ENCODE measurements at regions not wholly inside any gene's neighbourhood (a gene's known extent, or its start where the extent isn't known, plus 50 kb on each side); places are given as distances from the start of the nearest gene placed in this dataset.

DNA sequence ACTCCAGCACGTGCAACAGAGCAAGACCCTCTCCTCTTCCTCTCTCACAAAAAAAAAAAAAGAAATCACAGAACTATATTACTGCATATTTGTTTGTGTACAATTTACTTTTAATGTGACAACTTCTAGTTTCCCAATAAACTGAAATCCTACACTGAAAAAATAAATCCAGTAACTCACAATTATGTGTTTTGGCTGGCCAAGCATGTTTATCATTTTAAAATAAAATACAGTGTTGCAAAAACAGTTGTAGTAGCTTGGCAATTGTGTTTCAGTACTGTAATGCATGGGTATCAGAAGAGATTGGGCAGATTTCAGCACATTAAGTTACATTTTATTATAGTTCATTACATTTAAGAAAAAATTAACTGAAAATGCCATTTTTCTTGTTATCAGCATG is 344.9 kb downstream of the ETS1 start:
- no peak overlapping the region for H3K4me3 ChIP-seq
- intact Hi-C loops (cut with DNase I), result no loop called here
- ATAC-seq (no peak), DNase-seq (no peak)
- TF ChIP-seq, protein P1, sequence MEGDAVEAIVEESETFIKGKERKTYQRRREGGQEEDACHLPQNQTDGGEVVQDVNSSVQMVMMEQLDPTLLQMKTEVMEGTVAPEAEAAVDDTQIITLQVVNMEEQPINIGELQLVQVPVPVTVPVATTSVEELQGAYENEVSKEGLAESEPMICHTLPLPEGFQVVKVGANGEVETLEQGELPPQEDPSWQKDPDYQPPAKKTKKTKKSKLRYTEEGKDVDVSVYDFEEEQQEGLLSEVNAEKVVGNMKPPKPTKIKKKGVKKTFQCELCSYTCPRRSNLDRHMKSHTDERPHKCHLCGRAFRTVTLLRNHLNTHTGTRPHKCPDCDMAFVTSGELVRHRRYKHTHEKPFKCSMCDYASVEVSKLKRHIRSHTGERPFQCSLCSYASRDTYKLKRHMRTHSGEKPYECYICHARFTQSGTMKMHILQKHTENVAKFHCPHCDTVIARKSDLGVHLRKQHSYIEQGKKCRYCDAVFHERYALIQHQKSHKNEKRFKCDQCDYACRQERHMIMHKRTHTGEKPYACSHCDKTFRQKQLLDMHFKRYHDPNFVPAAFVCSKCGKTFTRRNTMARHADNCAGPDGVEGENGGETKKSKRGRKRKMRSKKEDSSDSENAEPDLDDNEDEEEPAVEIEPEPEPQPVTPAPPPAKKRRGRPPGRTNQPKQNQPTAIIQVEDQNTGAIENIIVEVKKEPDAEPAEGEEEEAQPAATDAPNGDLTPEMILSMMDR (IDR thresholded peaks at IDR 0.05), result no peak
- no peaks in the 10 kb centered on the region for H3K27me3 ChIP-seq (ENCODE audit: low read depth)
- H3K27ac ChIP-seq, result no peak overlapping the region
- H3K36me3 ChIP-seq, result no peaks in the 10 kb centered on the region
- no peaks in the 10 kb centered on the region for H3K4me1 ChIP-seq
- no peaks in the 10 kb centered on the region for H3K9me3 ChIP-seq

DNA sequence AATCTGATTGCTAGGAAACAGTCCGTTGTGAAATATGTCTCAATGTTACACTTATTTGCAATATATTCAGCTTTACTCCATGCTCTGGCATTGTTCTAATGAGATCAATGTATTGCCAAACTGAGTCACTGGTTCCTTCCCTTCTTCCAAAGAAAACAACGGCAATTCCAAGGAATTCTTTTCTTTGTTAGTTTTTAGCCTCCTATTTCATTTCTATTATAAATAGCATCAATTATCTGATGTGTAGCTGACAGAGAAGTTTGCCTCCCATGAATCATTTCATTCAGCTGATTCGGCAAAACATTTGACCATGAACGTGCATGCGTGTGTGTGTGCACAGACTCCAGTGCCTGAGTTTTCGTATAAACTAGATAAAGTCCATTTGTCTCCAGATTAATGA is 346.8 kb downstream of the ETS1 start:
- DNase-seq, result no peak
- H3K27me3 ChIP-seq (ENCODE audit: low read depth), result no peaks in the 10 kb centered on the region
- ATAC-seq, result no peak
- H3K4me1 ChIP-seq, result peaks cover 9% of the 10 kb centered on the region
- intact Hi-C loops (cut with DNase I), result no loop called here
- no peaks in the 10 kb centered on the region for H3K36me3 ChIP-seq
- TF ChIP-seq, protein P1 (IDR thresholded peaks at IDR 0.05), result no peak
- H3K9me3 ChIP-seq, result no peaks in the 10 kb centered on the region
- no peak overlapping the region for H3K4me3 ChIP-seq
- no peak overlapping the region for H3K27ac ChIP-seq

DNA sequence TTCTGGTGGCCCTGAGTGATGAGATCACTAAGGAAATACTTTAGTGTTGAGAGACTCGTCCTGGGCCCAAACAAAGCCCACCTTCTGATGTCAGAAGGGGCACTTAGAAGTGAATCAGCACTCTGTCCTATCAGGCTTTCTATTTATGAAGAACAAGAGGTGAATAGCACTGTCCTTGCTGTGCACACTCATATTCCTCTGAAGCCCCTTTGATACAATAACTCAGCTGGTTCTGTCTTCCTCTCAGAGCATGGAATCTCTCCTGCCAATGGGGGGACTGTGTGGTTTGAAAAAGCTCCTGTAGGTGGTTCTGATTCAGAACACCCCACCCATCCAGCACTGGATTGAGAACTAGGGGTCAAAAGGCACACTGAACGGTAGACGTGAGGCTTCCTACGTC is 348.1 kb downstream of the ETS1 start:
- no peak for DNase-seq
- Histone ChIP-seq H3K27ac (no peak overlapping the region), H3K4me3 (no peak overlapping the region), H3K4me1 (peaks cover 10% of the 10 kb centered on the region), H3K36me3 (no peaks in the 10 kb centered on the region), H3K27me3 (ENCODE audit: low read depth) (no peaks in the 10 kb centered on the region), H3K9me3 (no peaks in the 10 kb centered on the region)
- TF ChIP-seq, protein P1 (IDR thresholded peaks at IDR 0.05), result no peak
- no peak for ATAC-seq
- intact Hi-C loops (cut with DNase I), result no loop called here

DNA sequence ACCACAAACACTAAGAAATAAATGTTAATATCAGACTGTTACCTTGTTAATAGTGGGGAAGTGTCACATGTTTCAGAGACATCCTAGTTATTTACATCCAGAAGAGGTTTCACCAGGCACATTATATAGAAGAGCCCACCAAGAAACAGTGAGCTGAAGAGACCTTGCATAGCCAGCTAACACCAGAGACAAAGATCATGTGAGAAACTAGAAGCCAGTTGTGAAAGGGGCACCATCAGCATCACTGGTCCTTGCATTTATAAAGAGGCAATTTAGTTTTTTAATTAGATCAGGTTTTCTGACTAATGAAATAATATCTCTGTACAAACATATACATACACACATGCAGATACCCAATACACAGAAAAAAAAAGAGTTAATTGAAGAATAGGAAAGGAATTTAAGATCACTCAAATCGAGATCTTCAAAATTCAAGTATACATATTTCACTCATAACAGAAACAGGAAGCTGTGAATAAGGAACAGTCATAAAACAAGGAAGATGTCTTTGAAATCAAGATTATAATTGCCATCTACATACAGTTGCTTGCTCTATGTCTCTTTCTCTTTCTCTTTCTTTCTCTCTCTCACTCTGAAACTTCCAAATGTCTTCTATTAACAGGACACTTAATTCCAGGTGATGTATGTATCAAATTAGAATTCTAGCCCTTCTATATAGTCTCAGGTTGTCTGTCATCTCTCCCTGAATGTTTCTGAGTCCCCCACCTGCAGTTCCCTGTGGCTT is 348.7 kb downstream of the ETS1 start:
- Histone ChIP-seq H3K27me3 (ENCODE audit: low read depth) (no peaks in the 10 kb centered on the region), H3K9me3 (no peaks in the 10 kb centered on the region), H3K27ac (no peak overlapping the region), H3K36me3 (no peaks in the 10 kb centered on the region), H3K4me3 (no peak overlapping the region), H3K4me1 (peaks cover 10% of the 10 kb centered on the region)
- intact Hi-C loops (cut with DNase I), result no loop called here
- DNase-seq, result no peak
- ATAC-seq, result no peak
- TF ChIP-seq, protein P1 (IDR thresholded peaks at IDR 0.05), result no peak

- no peaks in the 10 kb centered on the region for H3K9me3 ChIP-seq
- no peak overlapping the region for H3K4me3 ChIP-seq
- intact Hi-C loops (cut with DNase I), result no loop called here
- H3K36me3 ChIP-seq, result no peaks in the 10 kb centered on the region
- ATAC-seq (no peak), DNase-seq (no peak)
- TF ChIP-seq, protein P1 (IDR thresholded peaks at IDR 0.05), result no peak
- no peaks in the 10 kb centered on the region for H3K27me3 ChIP-seq (ENCODE audit: low read depth)
- H3K4me1 ChIP-seq, result peaks cover 10% of the 10 kb centered on the region
- no peak overlapping the region for H3K27ac ChIP-seq
Observed at GRCh38 chr11:128236506-128237498, 350.6 kb downstream of the ETS1 start.

Data from lower lobe of right lung (tissue), 2 donors.